Transverse colon (tissue), 4 donors: ENCODE measurements at regions not wholly inside any gene's neighbourhood (a gene's known extent, or its start where the extent isn't known, plus 50 kb on each side); places are given as distances from the start of the nearest gene placed in this dataset.
"Not testable (repeated sequence)": the region's sequence is repeated elsewhere in the genome, so short reads cannot be mapped to it uniquely, and the experiment has no call there.

ENCODE experiments used
- DNase-seq: peaks from one replicate; pipeline ENCODE4 v3.0.0-alpha.2; 2019
- H3K27ac ChIP-seq, 4 donors: fragments of 200-600 bp; sonication (generic); 2 replicates each; pipeline ENCODE4 v1.5.1; 2016 to 2018; ENCODE audit warnings: inconsistent platforms in 4 of 4
- H3K27me3 ChIP-seq: fragments of 200-600 bp; sonication (generic); 2 replicates; pipeline ENCODE4 v1.5.1; 2017; ENCODE audit warnings: inconsistent platforms
- H3K36me3 ChIP-seq, 4 donors: fragments of 200-600 bp; sonication (generic); 2 replicates each; pipeline ENCODE4 v1.5.1; 2017 to 2019; ENCODE audit warnings: inconsistent platforms in 4 of 4
- H3K4me1 ChIP-seq, 4 donors: fragments of 200-600 bp; sonication (generic); 2 replicates each; pipeline ENCODE4 v1.5.1; 2017 to 2020; ENCODE audit warnings: inconsistent platforms in 4 of 4
- H3K4me3 ChIP-seq, 4 donors: fragments of 200-600 bp; sonication (generic); 1 replicate in 1 of 4; 2 replicates in 3 of 4; pipeline versions ENCODE4 v1.5.1 to v1.6.1; 2017 to 2019; ENCODE audit warnings: inconsistent platforms in 4 of 4
- H3K9me3 ChIP-seq, 2 donors: fragments of 200-600 bp; sonication (generic); 2 replicates each; pipeline ENCODE4 v1.5.1; 2017 to 2019; ENCODE audit warnings: inconsistent platforms in 2 of 2
- EP300 ChIP-seq: sonication (generic); formaldehyde crosslinking; IDR thresholded peaks from one replicate; pipeline ENCODE4 v1.6.1; 2017; ENCODE audit warnings: antibody characterized with exemption, low read depth
- POLR2A ChIP-seq: fragments of 450-650 bp; IDR thresholded peaks from one replicate; pipeline ENCODE4 v1.6.1; 2016; ENCODE audit warnings: antibody characterized with exemption, mild to moderate bottlenecking, moderate library complexity
- POLR2AphosphoS5 ChIP-seq, 3 donors: sonication (generic); formaldehyde crosslinking; IDR thresholded peaks; one replicate each; pipeline ENCODE4 v1.6.1; 2016; ENCODE audit warnings: antibody characterized with exemption in 3 of 3
- WGBS, 2 donors: methylation state at CpG; one replicate each; pipeline ENCODE4 v1.1.5; 2018; ENCODE audit warnings: low coverage in 1 of 2; 5-methylcytosine and 5-hydroxymethylcytosine counted together
- in situ Hi-C, 4 donors: fragments of 200-750 bp; cut with MboI; loops; one replicate each; pipeline versions ENCODE4 v1.15.0 to v1.15.1; 2017; ENCODE audit warnings: low sequenced_read_pairs in 3 of 4, low pct_ligation_motif_present in 1 of 4, low pct_unique_long_range_greater_than_20kb in 1 of 4
- intact Hi-C: fragments of 100-400 bp; cut with DNase I; formaldehyde crosslinking; loops from one replicate; pipeline ENCODE4 v1.15.1; 2023; ENCODE audit warnings: low total_unique reads
- TF ChIP-seq, protein P1 (sequence below), 5 experiments: fragments of 200-600 bp in 3 of 5; fragments of 450-650 bp in 2 of 5; sonication (generic) in 3 of 5; IDR thresholded peaks; 1 replicate in 2 of 5; 2 replicates in 3 of 5; pipeline ENCODE4 v1.5.1; 2016 to 2017; ENCODE audit warnings: antibody characterized with exemption in 5 of 5, inconsistent platforms in 3 of 5, mild to moderate bottlenecking in 2 of 5, moderate library complexity in 1 of 5

- Histone ChIP-seq H3K4me1 (no peaks in the 10 kb centered on the region), H3K36me3 (no peaks in the 10 kb centered on the region), H3K4me3 (no peak overlapping the region), H3K9me3 (no peaks in the 10 kb centered on the region), H3K27ac (no peak overlapping the region), H3K27me3 (no peaks in the 10 kb centered on the region)
- in situ Hi-C loops (no loop called here), intact Hi-C loops (no loop called here)
- TF ChIP-seq POLR2AphosphoS5 (IDR thresholded peaks at IDR 0.05): no peak
- no peak for TF ChIP-seq EP300
- no peak for TF ChIP-seq POLR2A
- 73 to 83% methylated on average over 8 to 10 of the region's 10 CpGs for WGBS, 2 donors
- no peak for DNase-seq
Observed at GRCh38 chr2:16238001-16238761, 297.8 kb downstream of the MYCN start.

- H3K27ac ChIP-seq: no peak overlapping the region
- no peaks in the 10 kb centered on the region for H3K4me1 ChIP-seq
- H3K36me3 ChIP-seq: no peaks in the 10 kb centered on the region
- in situ Hi-C loops (no loop called here), intact Hi-C loops (no loop called here)
- no peak for DNase-seq
- no peaks in the 10 kb centered on the region for H3K9me3 ChIP-seq
- H3K4me3 ChIP-seq: no peak overlapping the region
- WGBS, 2 donors: 40 to 67% methylated on average over 1 of the region's 1 CpG
- TF ChIP-seq POLR2AphosphoS5 (IDR thresholded peaks at IDR 0.05) (no peak), EP300 (no peak), POLR2A (no peak)
- TF ChIP-seq, protein P1, sequence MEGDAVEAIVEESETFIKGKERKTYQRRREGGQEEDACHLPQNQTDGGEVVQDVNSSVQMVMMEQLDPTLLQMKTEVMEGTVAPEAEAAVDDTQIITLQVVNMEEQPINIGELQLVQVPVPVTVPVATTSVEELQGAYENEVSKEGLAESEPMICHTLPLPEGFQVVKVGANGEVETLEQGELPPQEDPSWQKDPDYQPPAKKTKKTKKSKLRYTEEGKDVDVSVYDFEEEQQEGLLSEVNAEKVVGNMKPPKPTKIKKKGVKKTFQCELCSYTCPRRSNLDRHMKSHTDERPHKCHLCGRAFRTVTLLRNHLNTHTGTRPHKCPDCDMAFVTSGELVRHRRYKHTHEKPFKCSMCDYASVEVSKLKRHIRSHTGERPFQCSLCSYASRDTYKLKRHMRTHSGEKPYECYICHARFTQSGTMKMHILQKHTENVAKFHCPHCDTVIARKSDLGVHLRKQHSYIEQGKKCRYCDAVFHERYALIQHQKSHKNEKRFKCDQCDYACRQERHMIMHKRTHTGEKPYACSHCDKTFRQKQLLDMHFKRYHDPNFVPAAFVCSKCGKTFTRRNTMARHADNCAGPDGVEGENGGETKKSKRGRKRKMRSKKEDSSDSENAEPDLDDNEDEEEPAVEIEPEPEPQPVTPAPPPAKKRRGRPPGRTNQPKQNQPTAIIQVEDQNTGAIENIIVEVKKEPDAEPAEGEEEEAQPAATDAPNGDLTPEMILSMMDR (IDR thresholded peaks at IDR 0.05): no peak
- no peaks in the 10 kb centered on the region for H3K27me3 ChIP-seq
Observed at GRCh38 chr2:16235747-16236146, 295.4 kb downstream of the MYCN start.

DNA sequence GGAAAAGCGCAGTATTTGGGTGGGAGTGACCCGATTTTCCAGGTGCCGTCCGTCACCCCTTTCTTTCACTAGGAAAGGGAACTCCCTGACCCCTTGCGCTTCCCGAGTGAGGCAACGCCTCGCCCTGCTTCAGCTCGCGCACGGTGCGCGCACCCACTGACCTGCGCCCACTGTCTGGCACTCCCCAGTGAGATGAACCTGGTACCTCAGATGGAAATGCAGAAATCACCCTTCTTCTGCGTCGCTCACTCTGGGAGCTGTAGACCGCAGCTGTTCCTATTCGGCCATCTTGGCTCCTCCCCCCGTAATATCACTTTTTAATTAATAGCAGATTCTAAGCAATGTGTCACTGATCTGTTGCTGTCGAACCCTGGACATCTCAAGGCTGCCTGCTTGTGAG, 294.9 kb downstream of the MYCN start:
- DNase-seq, intact Hi-C loops, H3K27me3 ChIP-seq, H3K27ac ChIP-seq, H3K36me3 ChIP-seq, H3K4me3 ChIP-seq, in situ Hi-C loops, H3K4me1 ChIP-seq, H3K9me3 ChIP-seq: not testable (repeated sequence)
- WGBS, 2 donors: 95 to 100% methylated on average over 3 to 20 of the region's 20 CpGs

DNA sequence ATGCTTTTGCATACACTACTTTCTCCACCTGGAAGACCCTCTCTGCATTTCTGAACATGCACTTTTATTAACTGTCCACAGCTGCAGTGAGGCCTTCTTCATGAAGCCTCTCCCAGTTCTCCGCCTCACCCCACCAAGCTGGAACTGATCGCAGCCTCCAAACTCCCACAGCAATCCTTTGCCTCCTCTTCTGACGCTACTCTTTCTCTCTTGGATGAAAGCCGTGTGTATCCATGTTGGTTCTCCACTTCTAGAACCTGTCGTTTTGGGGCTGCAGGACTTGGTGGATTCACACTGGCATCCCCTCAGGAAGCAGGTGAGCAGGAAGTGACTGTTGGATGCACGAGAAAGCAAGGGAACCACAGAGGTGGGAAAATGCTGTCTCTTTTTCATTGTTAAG, 288.6 kb downstream of the MYCN start:
- WGBS, 2 donors: 75 to 82% methylated on average over 6 of the region's 6 CpGs
- H3K4me3 ChIP-seq: no peak overlapping the region
- DNase-seq: no peak
- in situ Hi-C loops: no loop called here
- H3K27ac ChIP-seq: no peak overlapping the region
- H3K4me1 ChIP-seq: no peaks in the 10 kb centered on the region
- intact Hi-C loops: no loop called here
- TF ChIP-seq POLR2AphosphoS5 (IDR thresholded peaks at IDR 0.05) (no peak), EP300 (no peak), POLR2A (no peak)
- TF ChIP-seq, protein P1 (IDR thresholded peaks at IDR 0.05): no peak
- no peaks in the 10 kb centered on the region for H3K27me3 ChIP-seq
- H3K36me3 ChIP-seq: no peaks in the 10 kb centered on the region
- H3K9me3 ChIP-seq: no peaks in the 10 kb centered on the region

GRCh38 chr2:16228471-16228870, 288.1 kb downstream of the MYCN start:
- intact Hi-C loops: no loop called here
- H3K27me3 ChIP-seq: no peaks in the 10 kb centered on the region
- H3K36me3 ChIP-seq: no peaks in the 10 kb centered on the region
- no peak overlapping the region for H3K4me3 ChIP-seq
- in situ Hi-C loops: no loop called here
- TF ChIP-seq POLR2A: no peak
- no peak overlapping the region for H3K27ac ChIP-seq
- no peaks in the 10 kb centered on the region for H3K4me1 ChIP-seq
- 72 to 82% methylated on average over 2 to 7 of the region's 7 CpGs for WGBS, 2 donors
- H3K9me3 ChIP-seq: no peaks in the 10 kb centered on the region
- DNase-seq: no peak
